PFSK-1 (cell line): ENCODE measurements at regions not wholly inside any gene's neighbourhood (a gene's known extent, or its start where the extent isn't known, plus 50 kb on each side); places are given as distances from the start of the nearest gene placed in this dataset.

Source experiments
- FOXP2 ChIP-seq: optimal IDR thresholded peaks from 2 replicates; pipeline ENCODE3; 2011; ENCODE audit warnings: borderline replicate concordance, control low read depth, inconsistent platforms; ENCODE audit not compliant: insufficient read depth; ENCODE audit errors: extremely low read length, extremely low read depth
- POLR2AphosphoS5 ChIP-seq: IDR thresholded peaks from 2 replicates; pipeline ENCODE4 v1.6.1; 2012; ENCODE audit warnings: low read depth, mild to moderate bottlenecking, control low read depth, low read length, moderate library complexity
- REST ChIP-seq, 2 experiments: IDR thresholded peaks; 2 replicates each; pipeline versions ENCODE4 v1.6.1 to v1.8.0; 2011 to 2012; ENCODE audit warnings: low read depth in 2 of 2, low read length in 2 of 2, control low read depth in 1 of 2, inconsistent platforms in 1 of 2, mild to moderate bottlenecking in 1 of 2, moderate library complexity in 1 of 2; ENCODE audit not compliant: insufficient read depth in 1 of 2
- SIN3A ChIP-seq: IDR thresholded peaks from 2 replicates; pipeline ENCODE4 v1.6.1; 2012; ENCODE audit warnings: mild to moderate bottlenecking, low read length, moderate library complexity, borderline replicate concordance; ENCODE audit not compliant: insufficient read depth
- TAF1 ChIP-seq: IDR thresholded peaks from 2 replicates; pipeline ENCODE4 v1.6.1; 2012; ENCODE audit warnings: low read length, control low read depth, borderline replicate concordance; ENCODE audit not compliant: insufficient read depth

GRCh38 chr12:127594351-127594970 lies 672.5 kb upstream of the TMEM132C start:
- TF ChIP-seq TAF1 (no peak), REST (IDR thresholded peaks at IDR 0.05; ENCODE audit: insufficient read depth in 1 of 2, low read depth in 2 of 2, low read length in 2 of 2) (no peak), SIN3A (no peak), POLR2AphosphoS5 (no peak), FOXP2 (no peak)

GRCh38 chr12:127595506-127595905 lies 671.5 kb upstream of the TMEM132C start:
- TF ChIP-seq POLR2AphosphoS5 (no peak), SIN3A (no peak), REST (IDR thresholded peaks at IDR 0.05; ENCODE audit: insufficient read depth in 1 of 2, low read depth in 2 of 2, low read length in 2 of 2) (no peak), TAF1 (no peak), FOXP2 (no peak)

GRCh38 chr12:127596891-127597290 lies 670.1 kb upstream of the TMEM132C start:
- TF ChIP-seq POLR2AphosphoS5 (no peak), REST (IDR thresholded peaks at IDR 0.05; ENCODE audit: insufficient read depth in 1 of 2, low read depth in 2 of 2, low read length in 2 of 2) (no peak), TAF1 (no peak), SIN3A (no peak), FOXP2 (no peak)

- TF ChIP-seq POLR2AphosphoS5 (no peak), REST (IDR thresholded peaks at IDR 0.05; ENCODE audit: insufficient read depth in 1 of 2, low read depth in 2 of 2, low read length in 2 of 2) (no peak), TAF1 (no peak), FOXP2 (no peak), SIN3A (no peak)
Measured at GRCh38 chr12:127599436-127599835, 667.5 kb upstream of the TMEM132C start.

- TF ChIP-seq POLR2AphosphoS5 (no peak), SIN3A (no peak), TAF1 (no peak), REST (IDR thresholded peaks at IDR 0.05; ENCODE audit: insufficient read depth in 1 of 2, low read depth in 2 of 2, low read length in 2 of 2) (no peak), FOXP2 (no peak)
Measured at GRCh38 chr12:127600211-127600610, 666.8 kb upstream of the TMEM132C start.
